ENCODE measurements at regions not wholly inside any gene's neighbourhood (a gene's known extent, or its start where the extent isn't known, plus 50 kb on each side); places are given as distances from the start of the nearest gene placed in this dataset.

DNA sequence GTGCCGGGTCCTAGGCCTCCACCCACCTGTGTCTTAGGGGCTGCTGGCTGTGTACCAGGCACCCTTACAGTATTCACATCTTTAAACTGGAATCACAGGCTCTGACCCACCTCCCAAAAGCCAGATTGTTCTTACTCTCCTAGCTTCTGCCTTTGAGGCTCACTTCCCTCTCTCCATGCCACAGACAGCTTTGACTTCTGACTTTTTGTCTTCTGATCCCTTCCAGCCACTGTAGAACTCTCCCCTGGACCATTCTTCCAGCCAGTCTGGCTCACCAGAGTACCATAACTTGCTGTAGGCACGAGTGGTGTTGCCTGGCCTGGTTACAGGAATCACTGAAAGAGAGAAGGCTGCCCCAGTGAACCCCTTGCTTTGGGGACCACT, 58.1 kb upstream of the STUM start:
- no peak for DNase-seq (ENCODE audit: low read depth)

- no peak for DNase-seq (ENCODE audit: low read depth)
Measured at GRCh38 chr1:226491093-226491850, 57.3 kb upstream of the STUM start.

- DNase-seq (ENCODE audit: low read depth): no peak
Measured at GRCh38 chr1:226492426-226493137, 56.0 kb upstream of the STUM start.

- no peak for DNase-seq (ENCODE audit: low read depth)
Measured at GRCh38 chr1:226494092-226494609, 54.4 kb upstream of the STUM start.

DNA sequence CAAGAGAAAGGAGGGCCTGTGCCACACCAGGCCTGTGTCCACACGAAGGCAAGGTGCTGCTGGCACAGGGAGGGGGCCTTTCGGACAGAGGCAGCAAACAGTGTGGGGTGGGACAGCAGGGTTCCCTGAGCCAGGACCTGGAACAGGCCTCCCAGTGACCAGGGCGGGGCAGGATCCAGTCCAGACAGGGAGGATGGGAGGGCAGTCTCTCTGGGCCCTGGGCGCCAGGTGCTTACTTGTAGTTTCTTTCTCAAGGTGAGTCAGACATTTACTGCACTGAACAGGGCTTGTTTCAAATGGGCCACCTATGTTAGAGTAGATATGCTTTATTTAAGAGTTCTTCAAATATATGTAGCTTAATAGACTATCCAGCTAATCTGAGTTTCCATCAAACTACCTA, 52.8 kb upstream of the STUM start:
- DNase-seq (ENCODE audit: low read depth): no peak

GRCh38 chr1:226496453-226497015, 52.0 kb upstream of the STUM start:
- no peak for DNase-seq (ENCODE audit: low read depth)

DNA sequence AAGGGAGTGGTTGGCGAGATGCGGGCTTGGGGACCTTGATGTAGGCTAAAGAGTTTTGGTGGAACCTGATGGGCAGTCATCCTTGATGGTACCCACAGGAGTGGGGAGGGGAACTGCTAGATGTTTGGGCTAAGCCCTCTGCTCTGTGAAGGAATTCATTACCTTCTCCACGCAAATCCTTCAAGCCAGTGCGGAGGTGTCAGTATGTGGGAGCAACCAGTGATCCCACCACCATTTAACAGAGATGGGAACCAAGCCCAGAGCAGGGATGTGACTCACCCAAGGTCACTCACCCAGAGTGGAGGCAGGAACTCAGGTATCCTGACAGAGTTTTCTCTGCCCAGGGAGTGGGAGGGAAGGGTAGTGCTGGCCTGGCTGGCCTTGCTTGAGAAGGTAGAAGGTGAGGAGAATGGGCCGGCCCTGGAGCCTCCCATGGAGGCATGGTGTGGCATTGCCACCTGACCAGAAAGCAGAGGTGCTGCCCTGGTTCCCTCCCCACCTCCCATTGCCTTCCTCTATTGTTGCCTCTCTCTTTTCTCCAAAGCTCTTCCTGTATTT, 51.2 kb upstream of the STUM start:
- DNase-seq (ENCODE audit: low read depth): no peak

DNA sequence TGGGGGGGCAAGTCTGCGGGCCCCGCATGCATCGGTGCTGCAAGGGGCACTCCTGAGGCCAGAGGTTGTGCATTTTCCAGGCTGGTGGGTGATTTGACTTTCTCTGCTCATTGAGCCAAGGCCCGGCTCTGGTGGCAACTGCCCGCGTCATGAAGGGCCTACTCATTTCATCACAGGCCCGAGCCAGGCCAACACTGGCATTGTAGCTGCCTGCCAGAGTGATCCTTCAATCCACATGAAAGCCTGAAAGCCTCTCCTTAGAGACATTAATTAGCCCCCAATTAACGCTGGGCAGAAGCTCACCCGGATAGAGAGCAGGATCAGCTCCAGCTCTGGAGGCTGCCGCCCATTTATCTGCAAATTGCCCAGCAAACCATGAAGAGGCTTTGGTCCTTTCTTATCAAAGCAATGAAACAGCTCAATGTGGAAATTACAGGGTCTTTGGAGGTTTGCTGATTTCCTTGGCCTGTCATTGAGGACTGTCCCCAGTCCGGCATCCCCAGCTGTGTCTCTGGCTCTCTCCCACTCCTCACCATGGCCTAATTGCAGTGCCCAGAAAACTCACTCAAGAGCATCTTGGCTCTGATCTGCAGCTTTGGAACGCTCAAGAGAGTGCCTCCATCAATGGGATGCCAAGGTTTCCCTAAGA, 50.4 kb upstream of the STUM start:
- no peak for DNase-seq (ENCODE audit: low read depth)

DNA sequence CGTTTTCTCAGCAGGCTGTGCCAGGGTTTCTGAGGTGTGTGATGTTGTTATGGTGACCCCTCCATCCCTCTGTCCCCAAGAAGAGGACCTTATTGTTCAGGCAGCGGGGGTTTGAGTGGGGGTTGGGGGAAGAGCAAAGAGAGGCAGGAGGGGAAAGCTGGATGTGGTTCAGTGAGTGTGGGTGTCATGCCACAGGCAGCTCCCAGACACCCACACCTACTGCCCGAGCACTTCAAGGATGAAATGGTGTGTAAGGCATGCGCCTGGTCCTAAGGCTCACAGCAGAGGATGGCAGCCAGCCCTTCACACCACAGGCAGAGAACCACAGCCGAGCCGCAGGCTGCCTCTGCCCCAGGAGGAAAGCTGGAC, 49.9 kb upstream of the STUM start:
- peak; percentile 22 for DNase-seq (ENCODE audit: low read depth)
